ENCODE measurements at regions not wholly inside any gene's neighbourhood (a gene's known extent, or its start where the extent isn't known, plus 50 kb on each side); places are given as distances from the start of the nearest gene placed in this dataset.

DNA sequence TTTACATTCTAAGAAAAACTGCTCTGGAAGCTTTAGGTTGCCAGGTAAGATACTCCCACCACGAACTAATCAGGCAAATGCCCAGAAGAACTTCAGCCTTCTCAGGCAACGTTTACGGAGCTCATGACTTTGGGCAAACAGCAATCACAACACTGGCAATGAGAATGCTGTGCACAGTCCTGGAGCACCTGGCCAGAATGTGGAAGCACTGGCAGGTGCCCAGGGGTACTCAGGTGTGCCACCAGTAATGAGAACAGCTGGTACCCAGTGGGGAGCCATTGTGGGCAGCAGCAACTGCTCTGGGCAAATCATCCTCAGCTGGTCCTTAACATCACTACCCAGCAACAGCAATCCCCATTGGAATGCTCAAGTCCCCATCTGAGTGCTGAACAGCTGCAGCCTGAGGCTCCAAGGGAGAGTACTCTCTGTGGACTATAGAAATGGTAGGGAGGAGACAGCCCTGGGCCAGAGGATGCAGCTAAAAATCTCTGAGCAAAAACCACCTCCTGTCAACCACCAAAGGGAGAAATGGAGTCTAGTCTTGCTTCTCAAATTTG lies 210.0 kb downstream of the FOXO1 start:
- ChIA-PET POLR2A (no interaction called here), CTCF (no interaction called here)

DNA sequence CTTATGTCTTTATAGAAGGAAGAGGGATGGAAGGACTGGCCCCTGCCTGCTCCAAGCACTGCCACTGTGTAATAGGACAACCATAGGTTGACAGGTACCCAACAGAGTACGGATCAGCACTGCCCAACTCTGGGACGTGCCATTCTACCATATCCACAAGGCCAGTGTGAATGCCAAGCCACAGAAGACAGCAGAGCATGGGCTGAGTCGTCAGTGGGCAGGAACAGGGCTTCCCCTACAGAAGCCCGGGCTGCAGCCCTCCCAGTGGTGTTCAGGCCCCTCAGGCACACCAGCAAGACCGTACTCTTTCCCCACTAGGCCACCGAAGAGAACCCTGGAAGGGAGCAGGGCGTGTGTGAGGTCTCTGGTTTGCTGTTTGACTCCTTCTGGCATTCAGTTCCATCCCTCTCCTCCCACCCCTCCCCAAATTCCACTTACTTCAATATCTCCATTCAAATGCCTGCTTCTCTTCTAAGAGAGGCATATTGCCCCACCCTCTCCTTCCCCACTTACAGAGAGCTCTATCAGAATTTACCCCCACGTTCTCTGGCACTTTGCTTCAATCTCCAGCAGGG lies 209.4 kb downstream of the FOXO1 start:
- POLR2A ChIA-PET: no interaction called here
- no peak for DNase-seq (ENCODE audit: extremely low spot score)
- no peak for TF ChIP-seq ARNT (IDR thresholded peaks at IDR 0.05)
- no peak for TF ChIP-seq ZNF384 (IDR thresholded peaks at IDR 0.05)
- no peak for TF ChIP-seq SP1 (IDR thresholded peaks at IDR 0.05)
- no peak for TF ChIP-seq CTBP1 (IDR thresholded peaks at IDR 0.05; ENCODE audit: borderline replicate concordance)
- TF ChIP-seq NFRKB (IDR thresholded peaks at IDR 0.05): no peak
- no peak for TF ChIP-seq HDGF (IDR thresholded peaks at IDR 0.05; ENCODE audit: borderline replicate concordance)
- TF ChIP-seq FOXM1 (IDR thresholded peaks at IDR 0.05; ENCODE audit: borderline replicate concordance): no peak
- no peak for TF ChIP-seq FOXK2 (IDR thresholded peaks at IDR 0.05)
- no peak for TF ChIP-seq FOXA1 (IDR thresholded peaks at IDR 0.05)
- TF ChIP-seq SUZ12 (IDR thresholded peaks at IDR 0.05): no peak
- TF ChIP-seq, protein P1, sequence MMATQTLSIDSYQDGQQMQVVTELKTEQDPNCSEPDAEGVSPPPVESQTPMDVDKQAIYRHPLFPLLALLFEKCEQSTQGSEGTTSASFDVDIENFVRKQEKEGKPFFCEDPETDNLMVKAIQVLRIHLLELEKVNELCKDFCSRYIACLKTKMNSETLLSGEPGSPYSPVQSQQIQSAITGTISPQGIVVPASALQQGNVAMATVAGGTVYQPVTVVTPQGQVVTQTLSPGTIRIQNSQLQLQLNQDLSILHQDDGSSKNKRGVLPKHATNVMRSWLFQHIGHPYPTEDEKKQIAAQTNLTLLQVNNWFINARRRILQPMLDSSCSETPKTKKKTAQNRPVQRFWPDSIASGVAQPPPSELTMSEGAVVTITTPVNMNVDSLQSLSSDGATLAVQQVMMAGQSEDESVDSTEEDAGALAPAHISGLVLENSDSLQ (IDR thresholded peaks at IDR 0.05): no peak
- no peak for TF ChIP-seq TARDBP (IDR thresholded peaks at IDR 0.05)
- TF ChIP-seq ELF4 (IDR thresholded peaks at IDR 0.05): no peak
- no peak for TF ChIP-seq BHLHE40 (IDR thresholded peaks at IDR 0.05; ENCODE audit: borderline replicate concordance)
- TF ChIP-seq L3MBTL2 (conservative IDR thresholded peaks at IDR 0.05): no peak
- no peak for TF ChIP-seq LEF1 (IDR thresholded peaks at IDR 0.05; ENCODE audit: borderline replicate concordance)
- CTCF ChIA-PET: interaction anchor here (0.6 kb wide), 1 partner anchor 419 kb away, joined by 3 read pairs; no protein-coding TSS in a partner anchor

More for the DNA sequence above, 210.0 kb downstream of the FOXO1 start:
- TF ChIP-seq TARDBP (IDR thresholded peaks at IDR 0.05) (no peak), SUZ12 (IDR thresholded peaks at IDR 0.05) (no peak), CTBP1 (IDR thresholded peaks at IDR 0.05; ENCODE audit: borderline replicate concordance) (no peak), ARNT (IDR thresholded peaks at IDR 0.05) (no peak), LEF1 (IDR thresholded peaks at IDR 0.05; ENCODE audit: borderline replicate concordance) (no peak), FOXA1 (IDR thresholded peaks at IDR 0.05) (no peak), SP1 (IDR thresholded peaks at IDR 0.05) (no peak), L3MBTL2 (conservative IDR thresholded peaks at IDR 0.05) (no peak), BHLHE40 (IDR thresholded peaks at IDR 0.05; ENCODE audit: borderline replicate concordance) (no peak), ZNF384 (IDR thresholded peaks at IDR 0.05) (no peak), FOXM1 (IDR thresholded peaks at IDR 0.05; ENCODE audit: borderline replicate concordance) (no peak), FOXK2 (IDR thresholded peaks at IDR 0.05) (no peak), ELF4 (IDR thresholded peaks at IDR 0.05) (no peak), NFRKB (IDR thresholded peaks at IDR 0.05) (no peak), HDGF (IDR thresholded peaks at IDR 0.05; ENCODE audit: borderline replicate concordance) (no peak)
- TF ChIP-seq, protein P1 (IDR thresholded peaks at IDR 0.05): no peak
- DNase-seq (ENCODE audit: extremely low spot score): no peak

GRCh38 chr13:40457929-40458719 lies 208.3 kb downstream of the FOXO1 start:
- no peak for DNase-seq (ENCODE audit: extremely low spot score)
- TF ChIP-seq FOXA1 (IDR thresholded peaks at IDR 0.05): no peak
- no peak for TF ChIP-seq HDGF (IDR thresholded peaks at IDR 0.05; ENCODE audit: borderline replicate concordance)
- TF ChIP-seq NFRKB (IDR thresholded peaks at IDR 0.05): no peak
- no peak for TF ChIP-seq CTBP1 (IDR thresholded peaks at IDR 0.05; ENCODE audit: borderline replicate concordance)
- no peak for TF ChIP-seq LEF1 (IDR thresholded peaks at IDR 0.05; ENCODE audit: borderline replicate concordance)
- TF ChIP-seq ELF4 (IDR thresholded peaks at IDR 0.05): no peak
- no peak for TF ChIP-seq ARNT (IDR thresholded peaks at IDR 0.05)
- POLR2A ChIA-PET: no interaction called here
- CTCF ChIA-PET: no interaction called here

DNA sequence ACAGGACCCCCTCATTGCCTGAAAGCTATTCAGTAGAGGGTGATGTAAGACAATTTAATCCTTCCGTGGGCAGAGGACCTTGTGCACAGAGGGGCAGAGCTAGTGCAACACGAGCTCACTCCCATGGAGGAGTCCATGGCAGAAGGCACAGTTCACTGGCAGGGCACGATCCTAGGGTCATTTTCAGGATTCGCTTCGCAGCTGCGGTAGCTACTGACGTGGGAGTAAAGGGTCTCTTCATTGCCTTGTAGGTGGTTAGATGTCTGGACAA lies 207.8 kb downstream of the FOXO1 start:
- CTCF ChIA-PET: no interaction called here
- POLR2A ChIA-PET: no interaction called here
- no peak for DNase-seq (ENCODE audit: extremely low spot score)
- TF ChIP-seq ARNT (IDR thresholded peaks at IDR 0.05): no peak
- TF ChIP-seq ZNF384 (IDR thresholded peaks at IDR 0.05): no peak
- TF ChIP-seq FOXA1 (IDR thresholded peaks at IDR 0.05): no peak
- TF ChIP-seq CTBP1 (IDR thresholded peaks at IDR 0.05; ENCODE audit: borderline replicate concordance): no peak
- TF ChIP-seq, protein P1 (IDR thresholded peaks at IDR 0.05): no peak
- TF ChIP-seq NFRKB (IDR thresholded peaks at IDR 0.05): no peak
- TF ChIP-seq LEF1 (IDR thresholded peaks at IDR 0.05; ENCODE audit: borderline replicate concordance): no peak
- TF ChIP-seq TARDBP (IDR thresholded peaks at IDR 0.05): no peak

DNA sequence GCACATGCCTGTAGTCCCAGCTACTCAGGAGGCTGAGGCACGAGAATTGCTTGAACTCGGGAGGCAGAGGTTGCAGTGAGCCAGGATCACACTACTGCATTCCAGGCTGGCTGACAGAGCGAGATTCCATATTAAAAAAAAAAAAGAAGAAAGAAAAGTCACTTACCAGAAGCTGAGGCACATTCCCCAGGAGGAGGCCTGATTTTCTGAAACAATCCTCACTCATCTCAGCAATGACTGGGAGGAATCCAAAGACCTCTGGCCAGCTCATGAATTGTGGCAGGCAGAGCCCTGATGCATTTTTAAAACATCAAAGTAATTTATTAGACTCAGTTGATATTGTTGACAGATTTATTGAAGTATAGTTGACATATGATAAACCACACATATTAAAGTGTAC lies 206.3 kb downstream of the FOXO1 start:
- TF ChIP-seq, protein P1 (IDR thresholded peaks at IDR 0.05): peak; percentile 69
- no peak for TF ChIP-seq TARDBP (IDR thresholded peaks at IDR 0.05)
- DNase-seq (ENCODE audit: extremely low spot score): no peak
- ChIA-PET POLR2A (no interaction called here), CTCF (no interaction called here)
